Activated CD4-positive, CD25-positive, alpha-beta regulatory T cell treated with anti-CD3 and anti-CD28 coated beads, Interleukin-2, amount 50 U/mL, for 72 hours (primary cell): ENCODE measurements at regions not wholly inside any gene's neighbourhood (a gene's known extent, or its start where the extent isn't known, plus 50 kb on each side); places are given as distances from the start of the nearest gene placed in this dataset.
"Not testable (repeated sequence)": the region's sequence is repeated elsewhere in the genome, so short reads cannot be mapped to it uniquely, and the experiment has no call there.

Experiments
- DNase-seq: peaks from one replicate; pipeline ENCODE4 v3.0.0; 2021

DNA sequence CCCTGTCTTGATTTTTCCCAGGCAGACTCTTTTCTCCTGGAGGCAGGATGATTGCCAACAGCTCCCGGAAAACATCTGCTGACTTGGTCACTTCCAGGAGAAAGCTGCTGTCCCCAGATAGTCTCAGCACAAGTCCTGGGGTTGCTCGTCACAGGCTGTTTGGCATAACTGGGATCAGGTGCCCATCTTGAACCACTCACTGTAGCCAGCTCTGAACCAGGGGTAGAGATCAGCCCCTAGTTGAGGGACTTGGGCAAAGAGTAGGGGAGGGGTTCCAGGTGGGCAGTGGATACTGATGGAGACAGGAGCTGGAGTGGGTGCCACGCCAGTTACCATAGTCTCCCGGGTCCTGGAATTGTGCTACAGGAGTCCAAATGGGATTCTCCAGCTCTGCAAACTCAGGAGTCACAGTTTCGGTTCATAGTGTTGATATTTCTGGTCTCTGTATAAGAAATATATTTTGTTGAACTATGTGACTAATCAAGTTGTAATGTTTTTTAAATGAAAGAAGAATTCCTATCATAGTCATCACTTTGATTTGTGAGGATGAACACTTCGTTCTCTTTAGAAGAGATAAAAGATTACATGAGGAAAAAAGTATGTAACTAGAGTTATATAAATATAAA, 1154.5 kb downstream of the AACS start:
- no peak for DNase-seq

- DNase-seq: no peak
Observed at GRCh38 chr12:126224032-126224431, 1158.8 kb downstream of the AACS start.

- DNase-seq: no peak
Observed at GRCh38 chr12:126228936-126229335, 1163.7 kb downstream of the AACS start.

DNA sequence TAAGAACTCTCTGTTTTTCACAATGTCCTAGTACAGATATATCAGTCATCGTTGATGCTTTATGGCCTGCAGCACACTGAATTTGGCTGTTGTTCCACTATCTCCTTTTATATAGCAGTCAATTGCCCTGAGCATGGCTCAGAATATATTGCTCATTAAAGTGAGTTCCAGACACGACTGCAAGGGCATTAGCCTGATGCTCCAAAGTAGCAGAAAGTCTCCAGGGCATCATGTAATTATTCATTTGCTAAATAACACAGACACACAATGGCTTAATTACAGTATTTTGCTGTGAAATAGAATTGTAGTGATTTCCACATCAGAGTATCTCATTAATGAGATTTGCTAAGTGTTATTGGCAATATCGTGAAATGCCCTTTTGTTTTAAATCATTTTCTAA, 1167.5 kb downstream of the AACS start:
- no peak for DNase-seq

GRCh38 chr12:126233625-126234024, 1168.4 kb downstream of the AACS start:
- DNase-seq: no peak

GRCh38 chr12:126243814-126244440, 1178.7 kb downstream of the AACS start:
- no peak for DNase-seq

GRCh38 chr12:126247936-126248335, 1182.7 kb downstream of the AACS start:
- no peak for DNase-seq

GRCh38 chr12:126248871-126249403, 1183.7 kb downstream of the AACS start:
- DNase-seq: no peak

DNA sequence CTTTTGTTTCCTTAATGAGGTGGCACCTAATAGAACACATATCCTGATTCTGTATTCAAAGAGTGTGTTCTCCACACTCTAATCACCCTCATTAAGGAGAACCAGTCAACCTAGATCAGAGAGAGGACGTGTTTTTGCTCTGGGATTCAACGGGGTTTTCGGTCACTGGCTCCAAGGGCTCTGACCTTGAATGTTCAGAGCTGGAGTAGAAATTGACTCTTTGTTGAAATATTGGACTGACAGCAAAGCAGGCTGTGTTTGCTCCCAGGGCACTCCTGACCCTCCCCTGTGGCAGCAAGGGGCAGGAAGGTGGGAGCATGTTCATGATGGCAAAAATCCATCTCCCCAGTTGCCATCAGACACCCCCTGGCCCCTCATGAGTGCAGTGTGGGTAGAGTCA, 1193.0 kb downstream of the AACS start:
- DNase-seq: no peak

DNA sequence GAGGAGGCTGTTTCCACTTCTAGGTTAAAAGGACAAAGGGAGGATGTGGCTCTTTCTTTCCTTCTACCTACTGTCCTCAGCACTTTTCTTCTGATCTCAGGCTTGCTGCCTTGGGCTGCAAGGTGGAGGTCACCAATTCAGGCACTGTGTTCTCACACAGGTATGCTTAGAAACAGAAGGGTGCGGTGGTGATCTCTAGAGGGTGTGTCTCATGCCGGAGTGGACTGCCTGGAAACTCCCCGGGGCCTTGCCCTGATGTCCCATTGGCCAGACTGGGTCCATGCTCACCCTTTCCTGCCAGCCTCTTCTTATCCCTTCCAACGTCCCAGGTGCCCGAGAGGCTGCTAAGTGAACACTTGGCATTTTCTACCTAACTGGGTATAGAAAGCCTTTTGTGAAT, 1197.6 kb downstream of the AACS start:
- DNase-seq: no peak

DNA sequence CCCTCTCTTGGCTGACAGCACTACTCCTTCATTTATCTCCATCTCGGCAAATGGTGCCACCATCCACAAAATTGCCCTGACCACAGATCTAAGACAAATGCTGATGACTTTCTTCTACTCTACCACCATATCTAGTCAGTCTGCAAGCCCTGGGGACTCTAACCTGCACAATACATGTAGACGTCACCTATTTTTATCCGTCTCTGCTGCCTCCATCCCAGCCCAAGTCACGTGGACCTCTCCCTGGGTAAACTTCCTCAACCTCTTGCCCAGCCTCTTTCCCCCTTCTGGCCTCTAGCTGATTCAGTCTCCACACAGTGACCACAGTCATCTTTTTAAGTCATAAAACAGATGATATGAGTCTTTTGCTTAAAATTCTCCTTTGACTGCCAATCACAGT, 1203.0 kb downstream of the AACS start:
- no peak for DNase-seq

GRCh38 chr12:126271159-126271558, 1205.9 kb downstream of the AACS start:
- no peak for DNase-seq

DNA sequence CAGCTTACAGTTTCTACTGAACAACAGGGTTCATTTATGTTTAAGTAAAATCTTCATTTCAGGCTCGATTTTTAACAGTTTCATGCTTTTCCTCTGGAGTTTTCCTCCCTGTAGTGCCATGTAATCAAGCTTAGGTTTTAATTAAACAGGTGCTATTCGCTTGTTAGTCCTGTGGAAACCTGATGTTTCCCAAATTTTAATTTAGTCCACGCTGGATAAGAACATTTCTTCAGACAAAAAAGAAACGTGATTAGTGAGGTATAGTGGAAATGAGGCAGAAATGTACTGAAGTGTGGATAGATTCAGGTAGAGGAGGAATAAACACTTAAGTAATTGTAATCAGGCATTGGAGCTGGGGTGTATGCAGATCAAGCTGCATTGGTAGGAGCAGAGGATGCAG, 1217.5 kb downstream of the AACS start:
- DNase-seq: no peak

DNA sequence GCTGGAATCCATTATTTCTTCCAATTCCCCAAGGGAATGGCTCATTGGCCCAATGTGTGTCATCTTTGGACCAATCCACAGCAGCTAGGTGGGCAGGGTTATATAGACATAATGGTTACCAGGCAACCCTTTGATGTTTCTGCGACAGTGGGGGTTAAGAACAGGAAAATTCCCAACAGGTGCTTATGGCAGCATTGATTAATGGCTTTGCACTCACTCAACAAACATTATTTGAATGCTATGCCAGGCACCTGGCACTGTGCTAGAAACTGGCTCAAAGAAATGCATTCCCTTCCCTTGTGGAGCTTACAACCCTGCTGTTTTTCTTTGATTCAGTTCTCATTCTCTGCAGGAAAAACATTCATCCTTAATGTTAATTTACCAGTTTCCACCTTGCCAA, 1221.0 kb downstream of the AACS start:
- DNase-seq: no peak

DNA sequence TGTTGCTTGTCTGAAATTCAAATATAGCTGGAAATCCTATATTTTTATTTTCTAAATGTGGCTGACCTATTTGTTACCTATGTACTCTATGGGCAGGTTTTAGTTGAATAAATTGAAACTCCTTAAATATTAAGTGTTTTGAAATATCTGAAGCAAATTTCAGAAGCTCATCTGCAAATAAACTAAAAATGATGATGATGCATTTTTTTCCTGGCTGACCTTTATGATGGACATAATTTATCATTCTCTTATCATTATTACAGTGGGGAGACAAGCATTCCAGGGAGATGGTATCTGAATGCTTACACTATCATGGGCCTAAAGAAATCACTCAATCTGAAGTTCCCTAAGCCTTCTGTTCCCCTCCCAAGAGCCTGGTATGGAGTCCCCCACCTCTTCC, 1225.2 kb downstream of the AACS start:
- DNase-seq: no peak

- DNase-seq: not testable (repeated sequence)
Observed at GRCh38 chr12:126291987-126292386, 1226.8 kb downstream of the AACS start.

GRCh38 chr12:126295652-126296051, 1230.4 kb downstream of the AACS start:
- DNase-seq: no peak

DNA sequence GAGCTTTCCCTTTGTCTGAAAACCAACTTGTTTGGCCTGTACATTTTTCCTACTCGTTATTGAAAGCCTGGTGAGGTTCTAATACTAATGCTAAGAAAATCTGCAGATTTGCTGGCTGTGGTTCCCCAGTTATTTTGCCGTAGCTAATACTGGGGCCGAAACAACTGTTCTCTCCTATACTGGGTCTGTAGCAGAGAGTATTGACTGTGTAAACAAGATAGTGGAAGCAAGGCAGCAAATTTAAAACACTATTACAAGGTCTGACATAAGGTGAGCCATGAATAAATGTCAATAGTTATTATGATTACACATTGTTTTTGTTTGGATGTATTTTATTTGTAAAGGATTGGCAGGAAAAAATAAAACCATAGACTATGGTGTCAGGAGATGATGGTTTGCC, 1244.0 kb downstream of the AACS start:
- no peak for DNase-seq

DNA sequence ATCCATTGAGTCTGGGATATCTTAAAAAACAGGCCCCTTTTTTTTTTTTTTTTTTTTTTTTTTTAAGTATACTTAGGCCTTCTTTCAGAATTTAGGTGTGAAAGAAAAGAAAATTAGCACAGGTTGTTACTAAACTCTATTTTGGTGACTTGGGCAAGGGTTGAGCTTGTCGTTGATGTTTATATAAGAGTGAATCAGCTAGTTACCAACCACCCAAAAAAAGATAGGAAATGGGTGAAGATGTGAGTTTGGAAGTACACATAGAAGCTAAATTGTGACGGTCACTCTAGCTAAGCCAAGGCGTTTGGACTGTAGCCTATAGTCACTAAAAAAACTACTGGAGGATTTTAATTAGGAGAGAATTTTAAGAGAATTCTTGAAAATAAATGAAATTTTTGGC, 1247.2 kb downstream of the AACS start:
- no peak for DNase-seq

DNA sequence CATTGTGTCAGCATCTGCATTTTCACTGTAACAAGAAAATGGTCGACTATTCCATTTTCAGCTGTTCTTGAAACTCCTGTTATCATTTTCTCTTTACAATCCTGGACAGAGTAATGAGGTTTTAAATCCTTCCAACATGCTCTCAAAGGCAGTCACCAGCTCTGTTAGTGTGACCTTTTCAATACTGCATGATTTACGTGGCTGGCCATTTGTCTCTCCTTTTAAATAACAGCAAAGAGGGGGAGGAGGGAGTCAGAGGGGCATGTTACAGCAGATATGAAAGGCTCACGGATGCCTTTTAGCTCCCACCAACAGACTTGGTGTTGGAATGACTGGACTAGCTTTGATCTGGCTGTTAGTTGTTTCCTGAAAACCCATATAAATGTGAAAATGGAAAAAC, 1251.2 kb downstream of the AACS start:
- DNase-seq: no peak

DNA sequence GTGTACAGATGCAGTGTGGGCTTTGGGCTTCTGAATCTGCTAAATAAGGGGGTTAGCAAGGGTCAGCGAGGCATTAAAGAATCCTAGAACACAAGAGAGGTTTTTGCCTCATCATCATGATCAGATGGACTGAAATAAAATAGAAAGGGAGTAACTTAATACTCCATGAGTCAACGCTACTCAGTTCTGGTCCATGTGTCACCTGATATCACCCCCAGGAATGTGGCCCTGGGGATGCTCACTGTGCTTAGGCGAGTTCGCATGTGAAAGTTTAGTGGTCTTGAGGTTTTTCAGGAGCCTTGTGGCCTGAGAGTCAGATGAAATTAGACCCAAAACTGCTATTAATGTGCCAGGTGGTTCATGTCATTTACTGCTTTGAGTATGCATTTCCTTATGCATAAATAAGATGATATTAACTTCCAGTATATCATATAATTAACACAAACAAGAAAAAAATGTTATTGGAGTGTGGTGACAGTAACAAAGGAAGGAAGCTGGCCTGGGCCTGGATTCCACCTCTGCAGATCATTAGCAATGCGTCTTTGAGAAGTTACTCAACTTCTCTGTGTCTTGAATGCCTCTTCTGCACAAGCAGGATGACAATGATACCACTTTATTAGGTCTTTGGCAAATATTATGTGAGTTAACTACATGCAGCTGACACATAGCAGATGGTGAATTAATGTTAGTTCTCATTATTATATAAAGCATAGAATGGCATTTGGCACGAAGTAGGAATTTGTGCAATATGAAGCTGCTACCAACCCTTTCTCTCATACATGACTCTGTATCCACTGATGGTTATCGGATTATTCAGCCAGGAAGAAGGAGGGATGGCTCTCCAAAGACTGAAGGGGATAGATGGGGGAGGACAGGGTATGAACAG, 1272.6 kb downstream of the AACS start:
- no peak for DNase-seq

GRCh38 chr12:126342866-126343265, 1277.6 kb downstream of the AACS start:
- DNase-seq: no peak

- no peak for DNase-seq
Observed at GRCh38 chr12:126343321-126343720, 1278.1 kb downstream of the AACS start.

DNA sequence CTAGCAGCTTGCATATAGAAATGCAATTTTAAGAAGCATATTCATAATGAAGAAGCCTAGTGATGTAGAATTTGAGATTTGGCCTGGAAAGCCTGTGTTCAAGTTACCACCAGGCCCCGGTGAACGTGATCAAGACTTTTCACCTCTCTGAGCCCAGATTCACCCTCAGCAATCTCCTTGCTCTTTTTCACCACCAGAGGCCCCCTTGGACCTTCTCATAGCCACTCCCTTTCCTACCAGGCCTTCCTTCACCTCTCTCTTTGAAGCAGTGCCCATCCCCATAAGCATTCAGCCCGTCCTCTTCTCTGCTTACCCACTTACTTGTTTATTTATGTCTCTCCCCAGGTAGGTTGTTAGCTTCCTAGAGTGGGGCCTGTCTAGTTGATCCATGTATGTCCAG, 1280.9 kb downstream of the AACS start:
- DNase-seq: no peak
